Stimulated activated naive CD8-positive, alpha-beta T cell treated with anti-CD3 and anti-CD28 coated beads, Interleukin-15, amount 100 ng/mL, for 72 hours (primary cell): ENCODE measurements at regions not wholly inside any gene's neighbourhood (a gene's known extent, or its start where the extent isn't known, plus 50 kb on each side); places are given as distances from the start of the nearest gene placed in this dataset.
A peak's percentile ranks its signal among the peaks of the same experiment; 100 is the strongest.

Source experiments
- ATAC-seq: fragments of 150-1000 bp; cut with Tn5 transposase; 2 replicates; pipeline ENCODE4 v1.10.0; 2021; ENCODE audit warnings: mild to moderate bottlenecking, moderate library complexity
- DNase-seq, 2 donors: peaks; one replicate each; pipeline ENCODE4 v3.0.0; 2021 to 2022
- H3K27ac Mint-ChIP-seq, 2 donors: one replicate each; pipeline ENCODE4 v1.8.0; 2022; ENCODE audit warnings: mild to moderate bottlenecking in 2 of 2, mixed read lengths in 2 of 2, moderate library complexity in 2 of 2
- H3K27me3 Mint-ChIP-seq: one replicate; pipeline ENCODE4 v1.8.0; 2022; ENCODE audit warnings: mixed read lengths
- H3K4me1 Mint-ChIP-seq: one replicate; pipeline ENCODE4 v1.8.0; 2022; ENCODE audit warnings: mild to moderate bottlenecking, mixed read lengths
- H3K4me3 Mint-ChIP-seq, 2 donors: one replicate each; pipeline ENCODE4 v1.8.0; 2022; ENCODE audit warnings: mild to moderate bottlenecking in 2 of 2, mixed read lengths in 2 of 2, moderate library complexity in 1 of 2
- H3K9me3 Mint-ChIP-seq, 2 donors: one replicate each; pipeline ENCODE4 v1.8.0; 2022; ENCODE audit warnings: mixed read lengths in 2 of 2

DNA sequence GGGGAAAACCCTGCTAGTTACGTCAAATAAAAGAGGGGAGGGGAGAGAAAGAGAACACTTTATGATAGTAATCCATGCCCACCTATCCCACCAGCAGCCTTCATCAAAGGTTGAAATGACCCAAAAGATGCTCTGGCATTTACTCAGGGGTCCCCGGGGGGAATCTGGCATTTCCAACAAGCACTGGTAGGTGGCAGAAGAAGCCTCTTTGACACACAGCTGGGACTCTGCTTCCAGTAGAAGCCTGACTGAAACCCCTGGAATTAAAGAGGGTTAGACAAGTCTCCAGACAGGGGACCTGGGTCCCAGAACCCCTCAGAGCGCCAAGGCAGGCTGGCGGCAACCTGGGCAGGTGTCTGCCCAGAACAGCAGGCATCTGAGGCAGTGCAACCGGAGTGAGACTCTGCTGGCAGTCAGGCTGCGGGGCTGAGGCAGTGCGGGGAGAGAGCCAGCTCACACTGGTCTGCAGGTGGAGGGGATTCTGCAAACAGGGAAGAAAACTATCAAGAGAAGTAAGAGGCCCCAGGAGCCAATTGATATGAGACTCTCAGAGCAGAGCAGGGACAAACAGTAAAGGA is 85.0 kb upstream of the CAPRIN2 start:
- no peak overlapping the region for H3K27ac Mint-ChIP-seq
- no peak for ATAC-seq
- H3K4me1 Mint-ChIP-seq = no peaks in the 10 kb centered on the region
- no peak overlapping the region for H3K4me3 Mint-ChIP-seq
- no peak for DNase-seq
- no peaks in the 10 kb centered on the region for H3K9me3 Mint-ChIP-seq
- H3K27me3 Mint-ChIP-seq = peaks cover 42% of the 10 kb centered on the region

GRCh38 chr12:30837595-30837994 is 82.8 kb upstream of the CAPRIN2 start:
- Mint-ChIP-seq H3K9me3 (no peaks in the 10 kb centered on the region), H3K4me3 (no peak overlapping the region), H3K27me3 (peaks cover 44% of the 10 kb centered on the region), H3K4me1 (no peaks in the 10 kb centered on the region), H3K27ac (no peak overlapping the region)
- no peak for DNase-seq
- ATAC-seq = no peak

- H3K9me3 Mint-ChIP-seq = no peaks in the 10 kb centered on the region
- H3K4me3 Mint-ChIP-seq = no peak overlapping the region
- ATAC-seq (no peak), DNase-seq (no peak)
- H3K27me3 Mint-ChIP-seq = peaks cover 44% of the 10 kb centered on the region
- H3K4me1 Mint-ChIP-seq = no peaks in the 10 kb centered on the region
- no peak overlapping the region for H3K27ac Mint-ChIP-seq
These were observed 82.1 kb upstream of the CAPRIN2 start for GRCh38 chr12:30836656-30837445.

DNA sequence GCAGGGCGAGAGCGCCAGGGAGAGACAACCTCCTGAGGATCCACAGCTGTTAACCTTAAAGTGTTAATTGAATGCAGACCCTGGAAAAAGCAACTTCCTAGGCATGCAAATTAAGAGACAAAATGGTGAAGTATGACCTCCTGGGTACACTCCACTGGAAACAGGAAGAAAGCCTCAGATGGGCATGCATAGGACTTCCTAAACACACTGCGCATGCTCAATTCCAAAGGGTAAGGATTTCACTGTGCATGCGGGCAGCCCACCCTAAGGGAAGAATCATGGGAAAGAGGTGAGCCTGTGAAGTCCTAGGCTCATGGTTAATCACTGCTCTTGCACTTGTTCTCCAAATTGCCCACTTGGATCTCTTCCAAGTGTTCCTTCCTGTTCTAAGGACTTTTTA is 80.5 kb upstream of the CAPRIN2 start:
- Mint-ChIP-seq H3K27me3 (peaks cover 52% of the 10 kb centered on the region), H3K4me3 (no peak overlapping the region), H3K4me1 (no peaks in the 10 kb centered on the region), H3K27ac (no peak overlapping the region), H3K9me3 (no peaks in the 10 kb centered on the region)
- no peak for DNase-seq
- no peak for ATAC-seq

GRCh38 chr12:30830751-30831150 is 76.0 kb upstream of the CAPRIN2 start:
- H3K27me3 Mint-ChIP-seq = peaks cover 47% of the 10 kb centered on the region
- no peak overlapping the region for H3K4me3 Mint-ChIP-seq
- DNase-seq (no peak), ATAC-seq (no peak)
- no peaks in the 10 kb centered on the region for H3K9me3 Mint-ChIP-seq
- H3K27ac Mint-ChIP-seq = peak overlapping the region in 1 of 2 donors; percentile 71
- H3K4me1 Mint-ChIP-seq = no peaks in the 10 kb centered on the region

GRCh38 chr12:30829876-30830275 is 75.1 kb upstream of the CAPRIN2 start:
- H3K27me3 Mint-ChIP-seq = peaks cover 39% of the 10 kb centered on the region
- H3K9me3 Mint-ChIP-seq = no peaks in the 10 kb centered on the region
- no peak overlapping the region for H3K27ac Mint-ChIP-seq
- no peak overlapping the region for H3K4me3 Mint-ChIP-seq
- ATAC-seq (no peak), DNase-seq (no peak)
- H3K4me1 Mint-ChIP-seq = no peaks in the 10 kb centered on the region

- no peak for ATAC-seq
- Mint-ChIP-seq H3K9me3 (no peaks in the 10 kb centered on the region), H3K4me1 (peaks cover 1% of the 10 kb centered on the region), H3K27ac (no peak overlapping the region), H3K4me3 (no peak overlapping the region), H3K27me3 (peaks cover 49% of the 10 kb centered on the region)
- DNase-seq = no peak
These were observed 73.9 kb upstream of the CAPRIN2 start for GRCh38 chr12:30828686-30829085.

DNA sequence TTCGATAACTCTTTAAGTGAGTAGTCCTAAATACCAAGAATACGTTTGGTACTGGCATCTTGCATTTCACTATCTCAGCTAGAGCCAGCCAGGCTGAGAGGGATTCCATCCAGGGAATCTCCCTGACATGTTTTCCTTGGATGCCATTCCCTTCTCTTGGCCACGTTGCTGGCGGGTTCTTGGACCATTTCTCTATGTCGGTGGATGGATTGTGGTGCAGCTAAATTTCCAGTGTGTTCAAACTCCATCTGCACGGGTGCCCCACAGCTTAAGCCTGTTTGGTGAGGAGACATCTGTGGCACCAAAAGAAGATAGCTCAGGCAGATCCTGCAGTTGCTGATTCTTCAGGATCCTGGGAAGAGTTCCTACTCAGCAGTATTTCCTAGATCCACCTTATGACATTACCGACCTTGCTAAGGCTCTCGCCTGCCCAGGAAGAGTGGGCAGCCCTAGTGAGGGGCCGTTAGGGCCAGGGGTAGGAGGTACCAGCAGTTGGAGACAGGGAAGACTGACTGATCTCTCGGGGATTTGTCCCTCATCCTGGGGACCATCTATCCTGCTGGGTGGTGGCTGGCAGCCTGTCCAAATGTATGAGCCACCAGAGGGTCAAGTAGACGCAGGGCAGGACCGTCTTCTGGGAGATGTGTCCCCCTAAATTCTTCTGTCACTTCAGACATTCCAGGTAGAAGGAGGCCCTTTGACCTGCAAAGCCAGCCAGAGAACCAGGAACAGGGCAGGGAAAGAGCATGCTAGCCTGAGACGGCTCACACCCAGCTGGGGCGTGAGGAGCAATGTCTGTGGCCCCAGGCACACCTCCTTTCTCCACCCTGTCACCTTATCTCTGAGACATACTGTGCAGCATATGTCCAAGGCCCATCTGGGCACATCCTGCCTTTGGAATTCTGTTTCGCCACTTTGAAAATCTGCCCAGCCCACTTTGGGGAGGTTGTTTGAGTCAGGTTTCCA is 72.6 kb upstream of the CAPRIN2 start:
- H3K27me3 Mint-ChIP-seq = peaks cover 55% of the 10 kb centered on the region
- no peak for DNase-seq

GRCh38 chr12:30826276-30826675 is 71.5 kb upstream of the CAPRIN2 start:
- peaks cover 55% of the 10 kb centered on the region for H3K27me3 Mint-ChIP-seq
- no peak overlapping the region for H3K27ac Mint-ChIP-seq
- H3K4me1 Mint-ChIP-seq = peaks cover 23% of the 10 kb centered on the region
- no peak overlapping the region for H3K4me3 Mint-ChIP-seq
- no peak for DNase-seq
- no peaks in the 10 kb centered on the region for H3K9me3 Mint-ChIP-seq
- ATAC-seq = no peak

More for the DNA sequence above, 72.6 kb upstream of the CAPRIN2 start:
- no peak overlapping the region for H3K27ac Mint-ChIP-seq
- peaks cover 14% of the 10 kb centered on the region for H3K4me1 Mint-ChIP-seq
- no peak for ATAC-seq
- no peaks in the 10 kb centered on the region for H3K9me3 Mint-ChIP-seq
- H3K4me3 Mint-ChIP-seq = no peak overlapping the region

- H3K27ac Mint-ChIP-seq = no peak overlapping the region
- no peaks in the 10 kb centered on the region for H3K9me3 Mint-ChIP-seq
- DNase-seq (no peak), ATAC-seq (no peak)
- H3K4me1 Mint-ChIP-seq = peaks cover 23% of the 10 kb centered on the region
- H3K27me3 Mint-ChIP-seq = peaks cover 55% of the 10 kb centered on the region
- no peak overlapping the region for H3K4me3 Mint-ChIP-seq
These were observed 70.6 kb upstream of the CAPRIN2 start for GRCh38 chr12:30825341-30825740.

DNA sequence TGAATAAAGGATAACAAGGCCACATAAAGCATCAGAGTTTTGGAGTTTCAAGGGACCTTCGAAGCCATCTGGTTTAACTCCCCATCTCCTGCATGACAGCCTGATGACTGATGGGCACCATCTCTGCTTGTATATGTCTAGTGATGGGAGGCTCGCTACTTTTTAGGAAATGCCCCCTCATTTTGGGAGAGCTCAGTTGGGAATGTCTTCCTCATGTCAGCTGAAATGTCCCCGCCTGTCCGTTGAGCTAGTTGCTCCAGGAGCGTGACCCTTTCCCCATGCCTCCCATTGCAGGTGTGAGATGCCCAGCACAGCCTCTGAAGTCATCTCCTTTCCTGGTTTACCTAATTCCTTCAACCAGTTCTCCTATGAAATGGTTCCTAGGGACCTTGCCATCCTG is 69.6 kb upstream of the CAPRIN2 start:
- Mint-ChIP-seq H3K4me1 (peaks cover 23% of the 10 kb centered on the region), H3K27ac (no peak overlapping the region), H3K4me3 (no peak overlapping the region), H3K9me3 (no peaks in the 10 kb centered on the region), H3K27me3 (peaks cover 55% of the 10 kb centered on the region)
- DNase-seq = no peak
- ATAC-seq = no peak

- Mint-ChIP-seq H3K4me1 (peaks cover 23% of the 10 kb centered on the region), H3K9me3 (no peaks in the 10 kb centered on the region), H3K27ac (no peak overlapping the region), H3K4me3 (no peak overlapping the region), H3K27me3 (peaks cover 55% of the 10 kb centered on the region)
- ATAC-seq (no peak), DNase-seq (no peak)
These were observed 69.0 kb upstream of the CAPRIN2 start for GRCh38 chr12:30823764-30824163.

DNA sequence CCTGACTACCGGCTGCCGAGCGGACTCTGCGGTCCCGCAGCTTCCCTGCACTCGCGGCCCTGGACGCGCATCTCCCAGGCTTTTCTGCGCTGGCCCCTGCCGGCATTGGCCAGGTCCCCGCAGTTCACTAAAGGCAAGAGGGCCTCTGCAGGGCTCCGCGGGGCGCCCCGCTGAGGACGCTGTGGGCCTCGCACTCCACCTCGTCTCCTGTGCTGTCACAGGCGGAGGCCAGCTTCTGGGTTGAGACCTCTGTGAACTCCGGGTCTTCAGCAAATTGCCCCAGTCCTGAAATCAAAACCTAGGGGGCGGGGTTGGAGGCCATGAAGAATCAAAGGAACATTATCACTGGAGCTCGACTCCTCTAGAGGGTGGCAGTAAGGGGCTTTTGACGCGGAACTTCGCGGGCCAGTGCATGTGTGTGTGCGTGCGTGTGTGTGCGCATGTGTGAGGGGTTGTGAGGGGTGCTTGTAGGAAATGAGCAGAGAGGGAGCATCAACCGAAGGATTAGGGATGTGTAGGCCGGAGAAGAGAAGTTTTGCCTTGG is 68.5 kb upstream of the CAPRIN2 start:
- H3K4me1 Mint-ChIP-seq = peaks cover 23% of the 10 kb centered on the region
- no peaks in the 10 kb centered on the region for H3K9me3 Mint-ChIP-seq
- peak; percentile 86 for ATAC-seq
- H3K27me3 Mint-ChIP-seq = peaks cover 60% of the 10 kb centered on the region
- H3K4me3 Mint-ChIP-seq = peak overlapping the region; percentile 86 to 88
- H3K27ac Mint-ChIP-seq = no peak overlapping the region
- DNase-seq = peak in 1 of 2 donors; percentile 45

- H3K27ac Mint-ChIP-seq = peak overlapping the region; percentile 56 to 82
- ATAC-seq = peak; percentile 82
These were observed 67.8 kb upstream of the CAPRIN2 start for GRCh38 chr12:30822385-30823155.

DNA sequence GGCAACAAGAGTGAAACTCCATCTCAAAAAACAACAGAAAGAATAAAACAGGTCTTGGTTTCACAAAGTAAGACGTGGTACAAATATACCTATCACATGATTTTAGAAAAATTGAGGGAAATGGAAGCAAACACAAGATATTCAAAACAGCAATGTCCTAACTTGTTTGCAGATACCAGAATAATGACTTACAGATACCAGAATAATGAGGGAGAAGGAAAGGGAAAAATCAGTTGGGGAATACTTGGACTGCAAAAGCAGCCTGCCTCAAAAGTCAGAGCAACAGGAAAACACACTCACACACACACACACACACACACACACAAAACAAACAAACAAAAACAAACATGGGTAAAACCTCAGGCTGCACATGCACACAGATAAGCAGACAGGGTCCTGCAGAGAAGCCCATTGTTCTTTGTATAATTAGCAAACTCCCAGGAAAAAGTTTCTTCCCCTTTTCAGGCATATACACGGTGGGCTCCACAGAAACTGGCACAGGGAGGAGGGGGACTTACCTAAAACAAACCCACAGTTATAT is 65.7 kb upstream of the CAPRIN2 start:
- H3K9me3 Mint-ChIP-seq = no peaks in the 10 kb centered on the region
- peaks cover 23% of the 10 kb centered on the region for H3K4me1 Mint-ChIP-seq
- DNase-seq = no peak
- peaks cover 77% of the 10 kb centered on the region for H3K27me3 Mint-ChIP-seq
- no peak overlapping the region for H3K27ac Mint-ChIP-seq
- ATAC-seq = no peak
- H3K4me3 Mint-ChIP-seq = no peak overlapping the region

More at GRCh38 chr12:30822385-30823155, 67.8 kb upstream of the CAPRIN2 start:
- H3K4me1 Mint-ChIP-seq = peaks cover 23% of the 10 kb centered on the region
- peaks cover 62% of the 10 kb centered on the region for H3K27me3 Mint-ChIP-seq
- H3K9me3 Mint-ChIP-seq = no peaks in the 10 kb centered on the region
- DNase-seq = peak; percentile 45
- H3K4me3 Mint-ChIP-seq = peak overlapping the region; percentile 86 to 88
